Fibroblast of skin of right quadriceps (primary cell): ENCODE measurements at regions not wholly inside any gene's neighbourhood (a gene's known extent, or its start where the extent isn't known, plus 50 kb on each side); places are given as distances from the start of the nearest gene placed in this dataset.
"Not testable (repeated sequence)": the region's sequence is repeated elsewhere in the genome, so short reads cannot be mapped to it uniquely, and the experiment has no call there.

Source experiments
- DNase-seq: peaks from one replicate; pipeline ENCODE4 v3.0.0-alpha.2; 2013

GRCh38 chr4:3882316-3882885 is 116.2 kb downstream of the ADRA2C start:
- peak; percentile 42 for DNase-seq

- DNase-seq = not testable (repeated sequence)
Measured at GRCh38 chr4:3884261-3884660, 118.1 kb downstream of the ADRA2C start.

GRCh38 chr4:3893590-3893989 is 127.4 kb downstream of the ADRA2C start:
- not testable (repeated sequence) for DNase-seq

- DNase-seq = not testable (repeated sequence)
Measured at GRCh38 chr4:3894086-3894959, 128.1 kb downstream of the ADRA2C start.

- DNase-seq = no peak
Measured at GRCh38 chr4:3896441-3896840, 130.3 kb downstream of the ADRA2C start.

GRCh38 chr4:3896871-3897578 is 130.8 kb downstream of the ADRA2C start:
- not testable (repeated sequence) for DNase-seq

- DNase-seq = no peak
Measured at GRCh38 chr4:3898098-3898497, 131.9 kb downstream of the ADRA2C start.

- not testable (repeated sequence) for DNase-seq
Measured at GRCh38 chr4:3898928-3899327, 132.7 kb downstream of the ADRA2C start.

- DNase-seq = peak; percentile 54
Measured at GRCh38 chr4:3904264-3904955, 138.2 kb downstream of the ADRA2C start.

- not testable (repeated sequence) for DNase-seq
Measured at GRCh38 chr4:3909616-3910015, 143.4 kb downstream of the ADRA2C start.

- not testable (repeated sequence) for DNase-seq
Measured at GRCh38 chr4:3910161-3910950, 144.2 kb downstream of the ADRA2C start.

- DNase-seq = no peak
Measured at GRCh38 chr4:3911252-3911856, 145.2 kb downstream of the ADRA2C start.

- DNase-seq = not testable (repeated sequence)
Measured at GRCh38 chr4:3914511-3914910, 148.3 kb downstream of the ADRA2C start.

- DNase-seq = not testable (repeated sequence)
Measured at GRCh38 chr4:3919509-3919908, 153.3 kb downstream of the ADRA2C start.

- not testable (repeated sequence) for DNase-seq
Measured at GRCh38 chr4:3921902-3922301, 155.7 kb downstream of the ADRA2C start.

GRCh38 chr4:3925841-3926240 is 159.7 kb downstream of the ADRA2C start:
- not testable (repeated sequence) for DNase-seq

GRCh38 chr4:3926271-3926670 is 160.1 kb downstream of the ADRA2C start:
- DNase-seq = not testable (repeated sequence)

- DNase-seq = not testable (repeated sequence)
Measured at GRCh38 chr4:3926969-3927755, 161.0 kb downstream of the ADRA2C start.

GRCh38 chr4:3929431-3929830 is 163.2 kb downstream of the ADRA2C start:
- DNase-seq = peak; percentile 16

GRCh38 chr4:3932734-3933133 is 166.5 kb downstream of the ADRA2C start:
- not testable (repeated sequence) for DNase-seq

GRCh38 chr4:3935406-3935805 is 169.2 kb downstream of the ADRA2C start:
- DNase-seq = not testable (repeated sequence)
